Stimulated activated memory B cell treated with anti-CD40 and anti-IgM and Interleukin-4, amounts not matched to agents 10 μg/mL and 1 μg/mL and 100 μg/mL, for 72 hours (primary cell): ENCODE measurements at regions not wholly inside any gene's neighbourhood (a gene's known extent, or its start where the extent isn't known, plus 50 kb on each side); places are given as distances from the start of the nearest gene placed in this dataset.
A peak's percentile ranks its signal among the peaks of the same experiment; 100 is the strongest.
"Not testable (repeated sequence)": the region's sequence is repeated elsewhere in the genome, so short reads cannot be mapped to it uniquely, and the experiment has no call there.

Source experiments
- ATAC-seq: fragments of 150-1000 bp; cut with Tn5 transposase; 2 replicates; pipeline ENCODE4 v1.10.0; 2021
- H3K27ac Mint-ChIP-seq: one replicate; pipeline ENCODE4 v1.8.0; 2022; ENCODE audit warnings: mild to moderate bottlenecking, mixed read lengths
- H3K27me3 Mint-ChIP-seq: one replicate; pipeline ENCODE4 v1.8.0; 2022; ENCODE audit warnings: mixed read lengths
- H3K36me3 Mint-ChIP-seq: one replicate; pipeline ENCODE4 v1.8.0; 2022; ENCODE audit warnings: mixed read lengths
- H3K4me1 Mint-ChIP-seq: one replicate; pipeline ENCODE4 v1.8.0; 2022; ENCODE audit warnings: mixed read lengths
- H3K4me3 Mint-ChIP-seq: one replicate; pipeline ENCODE4 v1.8.0; 2022; ENCODE audit warnings: mild to moderate bottlenecking, moderate library complexity, mixed read lengths
- H3K9me3 Mint-ChIP-seq: one replicate; pipeline ENCODE4 v1.8.0; 2022; ENCODE audit warnings: mixed read lengths

DNA sequence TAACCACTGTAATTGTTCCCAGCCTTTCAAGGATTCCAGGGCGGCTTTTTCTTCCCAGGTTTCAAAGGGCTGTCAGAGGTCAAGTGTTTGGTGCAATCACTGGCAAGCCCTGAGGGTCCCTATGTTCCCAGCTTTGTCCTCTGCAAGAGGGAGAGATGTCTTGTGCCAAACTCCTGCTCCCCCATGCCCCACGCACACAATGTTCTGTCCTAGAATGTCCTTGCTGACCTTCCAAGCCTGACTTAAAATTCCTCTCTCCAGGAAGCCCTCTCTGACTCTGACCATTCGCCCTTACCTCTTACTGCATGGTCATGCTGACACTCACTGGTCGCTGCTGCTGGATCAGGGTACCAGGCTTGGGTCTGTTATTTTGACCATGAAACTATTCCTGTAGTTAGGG lies 152.5 kb upstream of the KCND3 start:
- Mint-ChIP-seq H3K9me3 (no peaks in the 10 kb centered on the region), H3K4me3 (no peak overlapping the region), H3K27ac (no peak overlapping the region), H3K27me3 (peaks cover 35% of the 10 kb centered on the region), H3K36me3 (no peaks in the 10 kb centered on the region), H3K4me1 (no peaks in the 10 kb centered on the region)
- ATAC-seq = no peak

DNA sequence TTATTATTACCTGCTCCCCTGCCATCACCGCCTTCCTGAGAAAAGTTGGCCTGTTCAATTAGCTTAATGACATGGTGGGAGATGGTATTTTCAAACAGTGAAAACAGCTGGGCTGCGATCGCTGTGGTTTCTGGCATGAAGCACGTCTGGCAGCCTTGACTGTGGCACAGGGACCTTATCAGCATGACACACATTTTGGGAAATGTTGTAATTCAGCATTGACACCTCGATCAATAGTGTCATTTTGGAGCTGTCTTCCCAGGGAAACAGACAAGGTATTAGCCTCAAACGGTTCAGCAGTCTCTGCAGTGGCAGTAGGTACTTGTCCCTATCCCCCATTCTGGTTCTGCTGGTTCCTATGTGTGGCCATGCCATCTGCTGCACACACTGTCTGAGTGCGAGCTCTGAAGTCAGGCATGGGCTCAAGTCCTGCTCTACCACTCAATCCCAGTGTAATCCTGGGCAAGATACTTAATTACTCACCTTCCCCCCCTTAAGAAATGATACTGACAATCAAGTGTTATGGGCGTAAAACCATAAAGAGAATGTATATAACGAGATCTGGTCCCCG lies 154.5 kb upstream of the KCND3 start:
- Mint-ChIP-seq H3K4me1 (no peaks in the 10 kb centered on the region), H3K27me3 (peaks cover 24% of the 10 kb centered on the region), H3K4me3 (no peak overlapping the region), H3K9me3 (peaks cover 10% of the 10 kb centered on the region), H3K36me3 (no peaks in the 10 kb centered on the region), H3K27ac (no peak overlapping the region)
- no peak for ATAC-seq

DNA sequence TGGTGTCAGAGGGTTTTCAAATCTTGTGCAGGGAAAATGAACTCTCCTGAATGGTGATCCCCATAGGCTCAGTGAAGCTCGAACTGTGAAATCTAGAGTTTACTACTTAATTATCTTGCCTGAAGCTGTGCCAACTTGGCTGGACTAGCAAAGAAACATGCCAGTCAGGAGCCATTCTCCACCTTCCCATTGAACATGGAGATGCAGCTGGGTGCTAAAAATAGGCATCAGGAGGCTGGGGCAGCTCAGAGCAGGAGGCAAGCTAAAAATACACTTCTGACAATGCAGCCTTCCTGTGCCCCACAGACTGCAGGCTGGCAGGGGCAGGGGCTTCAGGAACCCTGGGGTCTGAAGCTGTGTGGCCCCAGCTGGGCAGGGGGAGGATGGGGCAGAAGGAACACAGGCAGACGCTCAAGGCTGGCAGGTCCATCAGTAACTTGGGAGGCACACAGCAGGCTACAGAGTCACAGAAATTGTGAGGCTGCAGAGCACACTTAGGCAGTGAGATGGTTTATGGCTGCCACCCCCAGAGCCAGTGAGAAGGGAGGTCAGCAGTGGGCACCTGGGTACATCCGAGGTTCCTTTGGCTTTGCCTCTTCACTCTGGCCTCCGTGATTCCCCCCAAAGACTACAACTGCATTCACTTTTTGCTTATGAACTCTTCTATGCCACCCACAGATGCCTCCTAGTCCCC lies 155.4 kb upstream of the KCND3 start:
- ATAC-seq = peak; percentile 12
- no peak overlapping the region for H3K4me3 Mint-ChIP-seq
- H3K36me3 Mint-ChIP-seq = no peaks in the 10 kb centered on the region
- peaks cover 21% of the 10 kb centered on the region for H3K27me3 Mint-ChIP-seq
- H3K27ac Mint-ChIP-seq = no peak overlapping the region
- H3K9me3 Mint-ChIP-seq = peaks cover 10% of the 10 kb centered on the region
- H3K4me1 Mint-ChIP-seq = no peaks in the 10 kb centered on the region

DNA sequence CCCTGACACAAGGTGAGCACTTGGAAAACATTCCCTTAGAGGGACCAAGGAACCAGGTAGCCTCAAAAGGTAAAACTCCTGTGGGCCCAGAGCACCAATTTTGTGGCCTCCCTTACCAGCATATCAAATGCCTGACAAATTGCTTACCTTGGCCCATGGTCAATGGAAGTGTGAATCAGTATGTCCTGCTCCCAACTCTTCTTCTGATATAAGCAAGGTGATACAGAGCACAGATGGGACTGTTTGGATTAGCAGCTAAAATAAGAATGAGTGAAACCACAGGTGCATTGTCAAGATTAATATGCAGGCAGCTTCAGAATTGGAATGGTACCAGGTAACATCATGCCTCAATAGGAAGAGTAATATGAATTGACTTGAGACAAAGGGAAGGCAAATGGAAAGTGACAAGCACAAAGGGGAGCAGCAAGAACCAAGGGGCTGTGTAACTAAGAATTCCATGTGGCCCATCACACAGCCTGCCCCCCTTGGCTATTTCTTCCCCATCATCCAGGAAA lies 156.8 kb upstream of the KCND3 start:
- no peak overlapping the region for H3K27ac Mint-ChIP-seq
- H3K27me3 Mint-ChIP-seq = peaks cover 21% of the 10 kb centered on the region
- no peak overlapping the region for H3K4me3 Mint-ChIP-seq
- peaks cover 19% of the 10 kb centered on the region for H3K9me3 Mint-ChIP-seq
- H3K4me1 Mint-ChIP-seq = no peaks in the 10 kb centered on the region
- peaks cover 4% of the 10 kb centered on the region for H3K36me3 Mint-ChIP-seq
- no peak for ATAC-seq

DNA sequence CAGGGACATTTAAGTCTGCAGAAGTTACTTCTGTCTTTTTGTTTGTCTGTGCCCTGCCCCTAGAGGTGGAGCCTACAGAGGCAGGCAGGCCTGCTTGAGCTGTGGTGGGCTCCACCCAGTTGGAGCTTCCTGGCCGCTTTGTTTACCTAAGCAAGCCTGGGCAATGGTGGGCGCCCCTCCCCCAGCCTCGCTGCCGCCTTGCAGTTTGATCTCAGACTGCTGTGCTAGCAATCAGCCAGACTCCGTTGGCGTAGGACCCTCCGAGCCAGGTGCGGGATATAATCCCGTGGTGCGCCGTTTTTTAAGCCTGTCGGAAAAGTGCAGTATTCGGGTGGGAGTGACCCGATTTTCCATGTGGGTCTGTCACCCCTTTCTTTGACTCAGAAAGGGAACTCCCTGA lies 170.7 kb upstream of the KCND3 start:
- peaks cover 45% of the 10 kb centered on the region for H3K27me3 Mint-ChIP-seq
- not testable (repeated sequence) for H3K4me3 Mint-ChIP-seq, H3K4me1 Mint-ChIP-seq, H3K27ac Mint-ChIP-seq, ATAC-seq, H3K36me3 Mint-ChIP-seq
- H3K9me3 Mint-ChIP-seq = peaks cover 10% of the 10 kb centered on the region

DNA sequence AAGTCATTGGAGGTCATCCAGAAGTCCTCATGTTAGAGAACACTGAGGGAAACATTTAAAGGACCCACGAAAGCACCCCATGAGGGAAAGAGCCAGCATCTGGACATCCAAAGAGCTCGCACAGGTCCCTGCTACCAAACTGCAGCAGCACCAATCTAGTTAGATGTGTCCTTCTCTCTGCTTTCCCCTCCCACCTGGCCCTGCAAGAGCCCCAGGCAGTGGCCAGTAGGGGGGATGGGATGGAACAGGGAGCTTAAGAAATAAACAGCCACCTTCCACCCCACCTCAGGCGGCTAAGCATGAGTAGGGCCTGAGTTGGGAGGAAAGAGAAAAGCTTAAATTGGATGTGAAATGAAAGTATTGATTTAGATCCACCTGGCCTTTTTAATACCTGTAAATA lies 175.9 kb upstream of the KCND3 start:
- H3K27ac Mint-ChIP-seq = no peak overlapping the region
- peaks cover 5% of the 10 kb centered on the region for H3K9me3 Mint-ChIP-seq
- H3K4me1 Mint-ChIP-seq = peaks cover 1% of the 10 kb centered on the region
- no peak for ATAC-seq
- H3K27me3 Mint-ChIP-seq = peaks cover 73% of the 10 kb centered on the region
- no peak overlapping the region for H3K4me3 Mint-ChIP-seq
- no peaks in the 10 kb centered on the region for H3K36me3 Mint-ChIP-seq

DNA sequence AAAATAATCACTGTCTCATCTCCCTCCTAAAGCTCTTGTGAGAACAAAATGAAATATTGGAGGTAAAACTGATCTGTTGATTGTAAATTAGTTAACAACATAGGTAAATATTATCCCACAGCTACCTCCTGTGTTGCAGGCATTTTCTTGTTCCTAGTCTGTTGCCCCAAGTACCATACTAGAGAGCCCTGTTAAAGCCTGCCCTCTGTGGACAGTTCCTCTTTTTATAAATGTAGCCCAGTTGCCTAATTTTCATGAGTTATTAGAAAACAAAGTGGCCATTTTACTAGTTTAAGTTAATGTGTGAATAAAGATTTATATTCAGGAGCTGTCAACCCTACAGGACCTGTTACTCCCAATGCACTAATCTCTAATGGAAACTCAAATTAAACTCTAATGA lies 180.0 kb upstream of the KCND3 start:
- H3K4me3 Mint-ChIP-seq = no peak overlapping the region
- no peak overlapping the region for H3K27ac Mint-ChIP-seq
- ATAC-seq = no peak
- peaks cover 3% of the 10 kb centered on the region for H3K9me3 Mint-ChIP-seq
- peaks cover 5% of the 10 kb centered on the region for H3K4me1 Mint-ChIP-seq
- no peaks in the 10 kb centered on the region for H3K36me3 Mint-ChIP-seq
- H3K27me3 Mint-ChIP-seq = peaks cover 40% of the 10 kb centered on the region

DNA sequence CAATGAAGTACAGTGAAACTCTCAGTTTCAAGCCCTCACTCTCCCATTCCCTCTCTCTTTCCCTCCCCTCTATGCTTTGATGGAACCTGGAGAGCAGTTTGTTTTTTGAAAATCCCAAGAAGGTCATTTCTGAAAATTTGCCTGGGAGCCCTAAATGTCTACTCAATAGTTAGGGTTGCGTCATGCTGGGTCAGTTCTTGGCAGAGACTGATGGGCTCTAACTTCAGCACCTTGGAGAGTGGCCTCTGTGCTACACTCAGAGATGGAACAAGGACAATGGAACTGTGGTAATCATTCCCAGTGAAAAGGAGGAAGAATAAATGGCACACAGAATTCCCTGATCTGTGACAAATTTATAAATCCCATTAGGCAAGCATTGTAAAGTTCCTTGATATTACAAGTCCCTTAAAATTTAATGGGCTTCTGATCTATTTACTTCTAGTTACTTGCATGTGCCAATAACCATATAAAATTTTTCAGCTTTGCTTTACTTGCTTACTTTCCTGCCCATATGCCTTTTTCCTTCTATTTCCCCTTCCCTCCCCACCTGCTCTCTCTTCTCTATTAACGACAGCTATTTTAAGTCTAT lies 182.9 kb upstream of the KCND3 start:
- Mint-ChIP-seq H3K9me3 (peaks cover 3% of the 10 kb centered on the region), H3K36me3 (no peaks in the 10 kb centered on the region), H3K27me3 (peaks cover 20% of the 10 kb centered on the region), H3K4me1 (peaks cover 5% of the 10 kb centered on the region), H3K4me3 (no peak overlapping the region), H3K27ac (no peak overlapping the region)
- ATAC-seq = no peak

DNA sequence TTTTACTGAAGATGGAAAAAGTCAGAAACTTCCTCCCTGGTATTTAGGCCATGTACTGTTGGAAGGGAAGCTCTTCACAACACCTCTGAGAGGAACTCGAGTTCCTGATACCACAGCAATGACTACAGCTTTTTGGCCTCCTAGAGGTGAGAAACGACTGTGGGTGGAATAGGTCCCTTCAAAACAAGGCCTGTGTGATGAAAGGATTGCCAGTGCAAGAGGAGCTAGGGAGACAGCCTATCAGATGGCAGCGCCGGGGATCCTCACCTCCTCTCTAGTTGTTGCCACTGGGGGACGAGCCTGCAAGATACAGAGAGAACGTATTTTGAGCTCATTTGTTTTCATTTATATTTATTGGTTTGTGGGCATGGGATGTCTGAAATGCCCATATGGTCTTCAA lies 187.8 kb upstream of the KCND3 start:
- H3K4me1 Mint-ChIP-seq = no peaks in the 10 kb centered on the region
- H3K27me3 Mint-ChIP-seq = peaks cover 8% of the 10 kb centered on the region
- no peak overlapping the region for H3K27ac Mint-ChIP-seq
- H3K9me3 Mint-ChIP-seq = no peaks in the 10 kb centered on the region
- H3K4me3 Mint-ChIP-seq = no peak overlapping the region
- H3K36me3 Mint-ChIP-seq = no peaks in the 10 kb centered on the region
- ATAC-seq = no peak

DNA sequence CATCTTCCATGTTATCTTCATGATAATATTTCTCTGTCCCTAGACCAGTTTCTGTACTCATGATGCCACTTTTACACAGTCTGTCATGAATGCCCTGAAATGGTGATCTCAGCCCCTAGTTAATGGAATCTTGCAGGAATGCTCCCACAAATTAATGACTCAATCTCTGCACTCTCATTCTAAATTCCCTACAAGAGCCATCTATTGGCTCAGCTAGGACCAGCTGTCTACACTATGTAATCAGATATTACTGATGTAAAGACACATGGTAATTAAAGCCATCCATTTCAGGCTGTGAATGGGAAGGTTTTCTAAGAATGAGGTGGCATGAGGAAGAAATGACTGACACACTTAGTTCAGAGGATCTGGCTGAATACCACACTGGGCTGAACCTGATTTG lies 199.1 kb upstream of the KCND3 start:
- no peaks in the 10 kb centered on the region for H3K4me1 Mint-ChIP-seq
- no peaks in the 10 kb centered on the region for H3K36me3 Mint-ChIP-seq
- H3K4me3 Mint-ChIP-seq = no peak overlapping the region
- peaks cover 5% of the 10 kb centered on the region for H3K9me3 Mint-ChIP-seq
- ATAC-seq = no peak
- H3K27ac Mint-ChIP-seq = no peak overlapping the region
- peaks cover 43% of the 10 kb centered on the region for H3K27me3 Mint-ChIP-seq

DNA sequence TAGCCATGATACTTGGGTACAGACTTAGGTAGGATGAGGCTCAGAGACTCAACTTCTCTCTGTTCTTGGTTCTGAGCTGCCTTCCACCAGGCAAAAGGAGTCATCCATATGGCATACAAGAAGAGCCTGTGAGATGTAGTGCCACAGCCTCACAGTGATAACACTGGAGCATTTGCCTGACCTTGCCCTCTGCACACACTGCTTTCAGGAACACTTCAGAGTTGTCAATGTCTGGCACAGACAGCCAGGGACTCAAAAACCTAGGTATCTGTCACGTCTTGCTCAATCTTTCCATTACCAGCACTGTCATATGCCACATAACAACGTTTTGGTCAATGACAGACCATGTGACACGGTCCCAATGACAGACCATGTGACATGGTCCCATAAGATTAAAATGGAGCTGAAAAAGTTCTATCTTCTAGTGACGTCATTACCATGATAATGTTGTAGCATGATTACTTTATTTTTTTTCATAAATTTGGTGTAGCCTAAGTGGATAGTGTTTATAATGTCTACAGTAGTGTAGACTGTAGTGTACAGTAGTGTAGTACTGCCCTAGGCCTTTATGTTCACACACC lies 199.9 kb upstream of the CTTNBP2NL start:
- Mint-ChIP-seq H3K4me3 (no peak overlapping the region), H3K9me3 (peaks cover 8% of the 10 kb centered on the region), H3K4me1 (no peaks in the 10 kb centered on the region), H3K27ac (no peak overlapping the region), H3K27me3 (peaks cover 28% of the 10 kb centered on the region), H3K36me3 (no peaks in the 10 kb centered on the region)
- peak; percentile 27 for ATAC-seq

DNA sequence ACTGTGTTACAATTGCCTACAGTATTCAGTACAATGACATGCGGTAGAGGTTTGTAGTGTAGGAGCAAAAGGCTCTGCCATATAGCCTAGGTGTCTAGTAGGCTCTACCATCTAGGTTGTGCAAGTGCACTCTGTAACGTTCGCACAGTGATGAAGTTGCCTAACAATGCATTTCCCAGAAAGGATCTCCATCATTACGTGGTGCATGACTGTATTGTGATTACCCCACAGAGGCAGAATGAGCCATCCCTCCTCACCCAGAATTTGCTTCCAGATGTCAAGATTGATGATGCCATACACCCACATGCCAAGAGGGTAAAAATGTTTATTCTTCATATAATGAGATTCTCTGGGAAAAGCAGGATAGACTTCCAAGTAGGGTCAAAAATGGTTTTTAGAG lies 199.3 kb upstream of the CTTNBP2NL start:
- Mint-ChIP-seq H3K4me3 (no peak overlapping the region), H3K4me1 (no peaks in the 10 kb centered on the region), H3K9me3 (peaks cover 8% of the 10 kb centered on the region), H3K27ac (no peak overlapping the region), H3K27me3 (peaks cover 24% of the 10 kb centered on the region), H3K36me3 (no peaks in the 10 kb centered on the region)
- no peak for ATAC-seq

DNA sequence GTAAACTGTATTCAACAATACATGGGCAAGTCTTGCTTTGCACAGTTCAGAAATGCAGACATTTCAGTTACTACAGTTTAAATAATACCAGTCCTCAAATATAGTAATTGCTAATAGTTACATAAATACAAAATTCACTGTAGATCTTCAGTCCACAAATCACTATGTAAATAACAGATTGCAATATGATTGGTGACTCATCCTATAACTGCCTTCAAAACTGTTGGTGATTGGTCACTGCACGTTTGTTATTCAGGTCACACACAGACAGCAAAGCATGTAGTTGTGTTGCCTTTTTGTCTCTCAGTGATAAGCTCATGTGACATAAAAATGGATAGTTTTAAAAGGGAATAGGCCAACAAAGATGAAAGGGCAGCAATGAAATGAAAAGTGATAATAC lies 186.5 kb upstream of the CTTNBP2NL start:
- Mint-ChIP-seq H3K4me3 (no peak overlapping the region), H3K9me3 (no peaks in the 10 kb centered on the region), H3K36me3 (no peaks in the 10 kb centered on the region), H3K27ac (no peak overlapping the region), H3K27me3 (peaks cover 56% of the 10 kb centered on the region), H3K4me1 (no peaks in the 10 kb centered on the region)
- ATAC-seq = no peak

DNA sequence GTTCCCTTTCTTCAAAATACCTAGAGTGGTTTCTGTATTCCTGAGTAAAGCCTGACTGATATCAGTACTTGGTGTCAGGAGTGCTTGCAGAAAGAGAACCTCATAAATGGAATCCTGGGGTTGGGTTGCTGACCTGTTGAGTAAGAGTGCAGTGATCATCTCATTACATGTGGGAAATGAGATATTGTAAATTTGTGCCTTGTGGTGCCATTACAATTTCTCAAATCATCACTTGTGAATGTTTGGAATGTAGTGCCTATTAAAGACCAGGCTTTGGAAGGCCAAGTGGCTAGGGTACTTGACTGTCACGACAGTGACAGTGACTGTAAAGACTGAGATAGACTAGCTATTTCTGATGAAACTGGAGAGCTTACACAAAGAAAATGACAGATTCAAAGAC lies 176.7 kb upstream of the CTTNBP2NL start:
- Mint-ChIP-seq H3K4me1 (no peaks in the 10 kb centered on the region), H3K9me3 (peaks cover 7% of the 10 kb centered on the region), H3K36me3 (no peaks in the 10 kb centered on the region)

DNA sequence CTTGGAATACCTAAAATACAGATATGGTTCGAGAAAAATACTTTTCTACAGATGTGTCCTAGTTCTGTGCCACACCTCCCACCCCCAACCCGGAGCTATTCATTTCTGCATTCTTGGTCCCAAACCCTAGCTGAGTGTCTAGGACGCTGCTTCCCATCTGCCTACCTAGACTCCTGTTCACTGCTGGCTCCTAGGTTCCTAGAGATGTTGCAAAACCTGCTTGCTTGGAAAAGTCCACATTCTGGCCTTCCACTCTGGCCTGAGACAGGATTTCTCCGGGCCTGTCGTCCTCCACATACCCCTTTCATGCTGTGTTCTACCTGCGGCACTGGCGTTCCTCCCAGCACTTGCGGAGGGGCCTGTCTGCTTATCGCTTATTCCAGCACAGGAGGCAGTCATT lies 165.8 kb upstream of the CTTNBP2NL start:
- no peak for ATAC-seq
- Mint-ChIP-seq H3K4me1 (no peaks in the 10 kb centered on the region), H3K36me3 (no peaks in the 10 kb centered on the region), H3K27me3 (peaks cover 18% of the 10 kb centered on the region), H3K27ac (no peak overlapping the region), H3K9me3 (peaks cover 13% of the 10 kb centered on the region), H3K4me3 (no peak overlapping the region)

More for the DNA sequence above, 176.7 kb upstream of the CTTNBP2NL start:
- Mint-ChIP-seq H3K27me3 (peaks cover 36% of the 10 kb centered on the region), H3K4me3 (no peak overlapping the region), H3K27ac (no peak overlapping the region)
- ATAC-seq = no peak

DNA sequence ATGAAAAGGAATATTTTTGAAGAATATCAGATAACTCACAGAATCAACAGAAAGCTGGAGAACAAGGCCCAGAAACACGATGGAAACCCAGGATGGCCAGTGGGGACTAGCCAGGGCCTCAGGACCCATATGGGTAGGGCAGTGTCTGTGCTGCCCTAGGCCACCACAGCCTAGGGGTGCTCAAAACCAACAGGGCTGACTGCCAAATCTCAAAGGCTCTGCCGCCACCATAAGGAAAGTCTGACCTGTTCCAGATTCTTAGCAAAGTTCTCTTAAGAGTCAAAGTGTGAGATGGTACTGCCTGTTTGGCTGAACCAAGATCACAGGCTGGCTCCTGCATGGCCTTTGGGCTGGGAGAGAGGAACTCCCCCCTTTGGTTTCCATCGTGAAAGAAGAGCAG lies 164.7 kb upstream of the CTTNBP2NL start:
- H3K27ac Mint-ChIP-seq = no peak overlapping the region
- no peak overlapping the region for H3K4me3 Mint-ChIP-seq
- peaks cover 13% of the 10 kb centered on the region for H3K9me3 Mint-ChIP-seq
- H3K4me1 Mint-ChIP-seq = no peaks in the 10 kb centered on the region
- no peak for ATAC-seq
- H3K36me3 Mint-ChIP-seq = no peaks in the 10 kb centered on the region
- peaks cover 18% of the 10 kb centered on the region for H3K27me3 Mint-ChIP-seq
